GM19238 (cell line): ENCODE measurements at regions not wholly inside any gene's neighbourhood (a gene's known extent, or its start where the extent isn't known, plus 50 kb on each side); places are given as distances from the start of the nearest gene placed in this dataset.

Experiments used
- DNase-seq: peaks from one replicate; pipeline ENCODE4 v3.0.0; 2011; ENCODE audit warnings: low spot score; ENCODE audit not compliant: insufficient read length

GRCh38 chr12:98421316-98421715 is 94.1 kb upstream of the TMPO start:
- no peak for DNase-seq

- no peak for DNase-seq
These were observed 93.0 kb upstream of the TMPO start for GRCh38 chr12:98422359-98422758.

- DNase-seq = no peak
These were observed 92.6 kb upstream of the TMPO start for GRCh38 chr12:98422812-98423211.

- DNase-seq = no peak
These were observed 91.4 kb upstream of the TMPO start for GRCh38 chr12:98423963-98424362.

GRCh38 chr12:98424726-98425401 is 90.5 kb upstream of the TMPO start:
- peak; percentile 22 for DNase-seq

GRCh38 chr12:98425859-98426258 is 89.5 kb upstream of the TMPO start:
- DNase-seq = no peak

GRCh38 chr12:98431089-98431488 is 84.3 kb upstream of the TMPO start:
- DNase-seq = no peak

GRCh38 chr12:98437166-98437565 is 78.2 kb upstream of the TMPO start:
- no peak for DNase-seq

- DNase-seq = no peak
These were observed 77.4 kb upstream of the TMPO start for GRCh38 chr12:98437806-98438595.

GRCh38 chr12:98438656-98439230 is 76.6 kb upstream of the TMPO start:
- no peak for DNase-seq

- DNase-seq = no peak
These were observed 75.9 kb upstream of the TMPO start for GRCh38 chr12:98439471-98439951.

GRCh38 chr12:98439981-98440581 is 75.3 kb upstream of the TMPO start:
- DNase-seq = no peak

GRCh38 chr12:98446060-98446459 is 69.3 kb upstream of the TMPO start:
- DNase-seq = no peak

- no peak for DNase-seq
These were observed 68.7 kb upstream of the TMPO start for GRCh38 chr12:98446682-98447081.

GRCh38 chr12:98449584-98449983 is 65.8 kb upstream of the TMPO start:
- no peak for DNase-seq

- DNase-seq = no peak
These were observed 62.3 kb upstream of the TMPO start for GRCh38 chr12:98453070-98453469.

- DNase-seq = no peak
These were observed 61.9 kb upstream of the TMPO start for GRCh38 chr12:98453492-98453891.

GRCh38 chr12:98456041-98456440 is 59.3 kb upstream of the TMPO start:
- no peak for DNase-seq

GRCh38 chr12:98456576-98457573 is 58.5 kb upstream of the TMPO start:
- DNase-seq = no peak

- DNase-seq = no peak
These were observed 51.2 kb upstream of the TMPO start for GRCh38 chr12:98464190-98464589.

- DNase-seq = no peak
These were observed 49.9 kb upstream of the TMPO start for GRCh38 chr12:98465505-98465904.
